Peyer's patch (tissue), 4 donors: ENCODE measurements at regions not wholly inside any gene's neighbourhood (a gene's known extent, or its start where the extent isn't known, plus 50 kb on each side); places are given as distances from the start of the nearest gene placed in this dataset.

Experiments used
- POLR2A ChIP-seq, 2 donors: fragments of 450-650 bp; IDR thresholded peaks; one replicate each; pipeline ENCODE4 v1.5.1; 2017; ENCODE audit warnings: antibody characterized with exemption in 2 of 2, mild to moderate bottlenecking in 2 of 2, moderate library complexity in 2 of 2
- TF ChIP-seq, protein P1 (sequence below), 6 experiments: fragments of 450-650 bp in 4 of 6; fragments of 200-600 bp in 2 of 6; sonication (generic) in 1 of 6; IDR thresholded peaks; one replicate each; pipeline ENCODE4 v1.5.1; 2017 to 2019; ENCODE audit warnings: antibody characterized with exemption in 6 of 6, mild to moderate bottlenecking in 3 of 6, moderate library complexity in 1 of 6

DNA sequence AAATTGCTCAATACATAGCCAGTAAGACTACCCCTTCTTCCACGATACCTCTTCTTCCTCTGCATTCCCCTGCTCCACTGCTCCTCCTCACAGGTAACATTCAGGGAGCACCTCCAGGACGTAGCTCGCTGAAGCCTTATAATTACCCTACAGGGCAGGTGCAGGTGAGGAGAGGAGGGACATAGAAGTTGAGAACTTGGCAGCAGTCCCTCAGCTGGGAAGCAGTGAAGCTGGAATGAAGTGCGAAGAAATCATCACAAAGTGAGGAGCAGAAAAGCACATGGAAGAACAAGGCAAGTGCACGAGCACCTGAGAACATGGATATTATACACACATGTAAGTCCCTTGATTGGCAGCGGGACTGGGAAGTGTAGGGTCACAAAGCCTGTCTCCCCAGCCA is 118.2 kb downstream of the HSD17B3 start:
- TF ChIP-seq, protein P1, sequence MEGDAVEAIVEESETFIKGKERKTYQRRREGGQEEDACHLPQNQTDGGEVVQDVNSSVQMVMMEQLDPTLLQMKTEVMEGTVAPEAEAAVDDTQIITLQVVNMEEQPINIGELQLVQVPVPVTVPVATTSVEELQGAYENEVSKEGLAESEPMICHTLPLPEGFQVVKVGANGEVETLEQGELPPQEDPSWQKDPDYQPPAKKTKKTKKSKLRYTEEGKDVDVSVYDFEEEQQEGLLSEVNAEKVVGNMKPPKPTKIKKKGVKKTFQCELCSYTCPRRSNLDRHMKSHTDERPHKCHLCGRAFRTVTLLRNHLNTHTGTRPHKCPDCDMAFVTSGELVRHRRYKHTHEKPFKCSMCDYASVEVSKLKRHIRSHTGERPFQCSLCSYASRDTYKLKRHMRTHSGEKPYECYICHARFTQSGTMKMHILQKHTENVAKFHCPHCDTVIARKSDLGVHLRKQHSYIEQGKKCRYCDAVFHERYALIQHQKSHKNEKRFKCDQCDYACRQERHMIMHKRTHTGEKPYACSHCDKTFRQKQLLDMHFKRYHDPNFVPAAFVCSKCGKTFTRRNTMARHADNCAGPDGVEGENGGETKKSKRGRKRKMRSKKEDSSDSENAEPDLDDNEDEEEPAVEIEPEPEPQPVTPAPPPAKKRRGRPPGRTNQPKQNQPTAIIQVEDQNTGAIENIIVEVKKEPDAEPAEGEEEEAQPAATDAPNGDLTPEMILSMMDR (IDR thresholded peaks at IDR 0.05) = no peak
- TF ChIP-seq POLR2A (IDR thresholded peaks at IDR 0.05) = no peak
